HG03039 (cell line): ENCODE measurements at regions not wholly inside any gene's neighbourhood (a gene's known extent, or its start where the extent isn't known, plus 50 kb on each side); places are given as distances from the start of the nearest gene placed in this dataset.

Experiments
- ATAC-seq: cut with Tn5 transposase; IDR thresholded peaks from one replicate; pipeline ENCODE4 v1.9.1; 2021; ENCODE audit warnings: mild to moderate bottlenecking, moderate library complexity; ENCODE audit not compliant: unreplicated experiment

- no peak for ATAC-seq
Measured at GRCh38 chr9:1261879-1262766, 212.0 kb downstream of the DMRT2 start.

- ATAC-seq: peak; percentile 63
Measured at GRCh38 chr9:1267141-1267570, 217.0 kb downstream of the DMRT2 start.

- no peak for ATAC-seq
Measured at GRCh38 chr9:1267581-1267980, 217.4 kb downstream of the DMRT2 start.

- ATAC-seq: no peak
Measured at GRCh38 chr9:1269533-1270315, 219.6 kb downstream of the DMRT2 start.

GRCh38 chr9:1271367-1271766 is 221.2 kb downstream of the DMRT2 start:
- no peak for ATAC-seq

- no peak for ATAC-seq
Measured at GRCh38 chr9:1271786-1272185, 221.6 kb downstream of the DMRT2 start.

DNA sequence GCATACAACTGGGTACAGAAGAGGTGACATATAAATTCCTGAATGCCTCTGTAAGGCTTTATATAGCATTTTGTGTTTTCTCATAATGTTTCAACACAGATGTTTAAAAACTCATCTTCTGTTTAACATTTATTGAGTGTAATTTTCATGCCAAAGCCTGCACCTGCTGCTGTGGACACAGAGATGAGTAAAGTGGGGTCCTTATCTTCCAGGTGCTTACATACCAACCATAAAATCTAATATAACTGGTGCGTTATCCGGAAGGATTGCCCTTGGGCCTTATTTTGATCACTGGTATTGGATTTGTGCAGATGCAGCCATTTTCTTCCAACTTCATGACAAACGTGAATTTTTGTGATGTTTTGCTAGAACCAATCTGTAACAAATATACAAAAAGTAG is 222.3 kb downstream of the DMRT2 start:
- ATAC-seq: no peak

DNA sequence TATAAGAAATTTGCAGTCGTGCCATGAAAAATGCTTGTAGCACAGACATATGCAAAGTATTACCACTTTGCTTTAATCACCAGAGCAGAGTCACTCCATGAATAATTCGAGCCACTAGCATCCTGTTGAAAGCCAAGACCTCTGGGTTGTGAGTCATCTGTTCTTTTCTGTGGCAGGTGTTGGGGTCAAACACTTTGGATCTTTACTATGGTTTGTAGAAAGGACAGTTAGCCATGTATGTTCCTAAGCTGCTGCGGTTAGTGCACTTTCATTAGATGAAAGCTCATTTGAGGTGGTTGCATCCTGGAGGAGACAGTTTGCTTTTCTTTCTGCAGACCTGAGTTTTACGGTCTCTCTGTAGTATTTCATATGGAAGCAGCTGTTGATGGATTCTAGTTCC is 223.7 kb downstream of the DMRT2 start:
- ATAC-seq: no peak

DNA sequence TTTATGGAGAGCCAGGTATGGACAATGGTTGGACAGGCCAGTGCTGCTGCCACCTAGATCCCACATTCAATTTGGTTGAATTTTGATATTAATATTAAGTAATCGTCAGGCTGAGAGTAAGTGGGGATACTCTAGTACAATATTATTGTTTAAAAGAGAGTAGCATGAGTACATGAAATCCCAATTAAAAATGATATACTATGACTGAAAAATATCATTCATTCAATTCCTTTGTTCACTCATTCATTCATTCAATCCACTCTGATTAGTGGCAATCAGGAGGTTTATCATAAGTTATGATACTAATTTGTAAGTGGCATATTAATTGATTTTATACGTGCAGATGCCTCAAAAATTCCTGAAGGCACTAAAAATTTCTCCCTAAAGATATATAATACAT is 224.2 kb downstream of the DMRT2 start:
- no peak for ATAC-seq

- no peak for ATAC-seq
Measured at GRCh38 chr9:1276474-1276873, 226.3 kb downstream of the DMRT2 start.

GRCh38 chr9:1284727-1285126 is 234.6 kb downstream of the DMRT2 start:
- ATAC-seq: no peak

DNA sequence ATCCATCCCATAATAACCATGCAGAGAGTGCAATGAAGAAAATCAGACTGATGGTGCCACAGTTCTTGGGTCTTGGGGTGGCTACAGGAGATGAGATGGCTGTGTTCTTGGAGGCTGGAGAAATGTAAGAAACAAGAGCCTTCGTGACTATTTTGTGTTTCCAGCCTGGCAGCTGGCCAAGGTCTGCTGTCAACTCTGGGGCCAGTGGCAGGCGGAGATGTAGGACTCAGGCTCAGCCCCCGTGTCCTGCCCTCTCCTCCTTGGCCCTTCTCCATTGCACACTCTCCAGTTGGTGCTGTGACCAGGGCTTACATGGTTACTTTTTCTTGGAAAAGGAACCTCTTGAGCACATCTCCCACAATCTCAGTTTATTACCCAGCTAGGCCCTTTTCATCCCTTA is 235.4 kb downstream of the DMRT2 start:
- no peak for ATAC-seq

- ATAC-seq: no peak
Measured at GRCh38 chr9:1292384-1292783, 242.2 kb downstream of the DMRT2 start.

GRCh38 chr9:1294641-1295258 is 244.6 kb downstream of the DMRT2 start:
- ATAC-seq: no peak

DNA sequence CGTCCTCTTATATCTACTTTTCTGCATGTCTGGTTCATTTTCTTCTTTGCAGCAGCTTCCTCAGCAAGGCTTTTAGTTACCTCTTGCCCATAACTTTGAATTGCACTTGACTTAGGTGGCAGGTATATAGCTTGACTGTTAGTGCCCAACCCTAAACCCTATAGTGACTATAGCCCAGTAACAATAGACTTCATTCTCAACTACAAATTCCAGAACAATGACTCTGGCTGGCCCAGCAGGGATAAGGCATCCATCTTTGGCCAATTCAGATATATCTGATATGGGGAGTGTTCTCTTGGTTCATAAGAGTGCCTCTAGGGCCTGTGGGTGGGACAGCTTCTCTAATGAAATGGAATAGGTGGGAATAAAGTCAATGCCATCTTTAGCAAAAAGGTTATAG is 246.2 kb downstream of the DMRT2 start:
- no peak for ATAC-seq

- ATAC-seq: no peak
Measured at GRCh38 chr9:1298046-1298445, 247.9 kb downstream of the DMRT2 start.

GRCh38 chr9:1300941-1301340 is 250.8 kb downstream of the DMRT2 start:
- no peak for ATAC-seq

- ATAC-seq: no peak
Measured at GRCh38 chr9:1303932-1304331, 253.8 kb downstream of the DMRT2 start.

DNA sequence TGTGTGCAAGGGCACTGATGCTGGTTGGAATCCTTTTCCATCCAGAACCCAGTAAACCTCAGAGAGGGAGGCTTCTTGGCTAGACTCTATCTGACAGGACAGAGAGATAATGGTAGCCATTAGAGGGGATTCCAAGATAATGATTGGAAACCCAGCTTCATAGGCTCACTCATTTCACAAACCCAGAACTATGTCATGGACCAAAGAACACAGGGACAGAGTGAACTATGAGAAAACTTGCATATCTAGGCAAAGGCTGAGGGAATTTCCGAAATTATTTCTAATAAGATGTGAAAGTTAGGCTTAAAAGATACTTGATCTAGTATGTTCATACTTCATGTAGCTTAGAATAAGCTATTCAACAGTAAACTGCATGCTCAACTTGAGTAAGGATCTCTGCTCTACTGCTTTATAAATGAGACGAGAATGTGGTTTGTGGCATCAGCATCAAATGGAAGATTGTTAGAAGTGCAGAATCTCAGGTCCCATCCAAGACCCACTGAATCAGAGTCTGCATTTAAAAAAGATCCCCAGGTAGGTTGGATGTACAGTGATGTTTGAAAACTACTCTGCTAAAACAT is 261.4 kb downstream of the DMRT2 start:
- ATAC-seq: no peak

DNA sequence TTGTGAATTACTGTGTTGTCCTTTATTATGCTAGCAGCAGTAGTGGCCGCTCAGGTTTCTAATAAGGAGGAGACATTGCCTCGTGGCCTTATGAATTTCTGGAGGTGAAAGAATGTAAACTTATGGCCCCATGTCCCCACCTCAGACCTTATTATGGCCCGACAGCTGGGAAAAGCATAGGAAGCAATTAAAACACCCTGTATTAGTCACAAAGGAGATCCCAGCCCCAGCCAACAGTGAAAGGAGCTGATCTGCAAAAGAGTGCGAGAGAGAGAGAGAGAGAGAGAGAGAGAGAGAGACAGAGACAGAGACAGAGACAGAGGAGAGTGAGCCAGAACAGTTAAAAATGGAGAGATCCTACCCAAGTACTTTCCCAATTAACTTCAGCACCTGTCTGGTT is 269.3 kb downstream of the DMRT2 start:
- ATAC-seq: no peak

- ATAC-seq: no peak
Measured at GRCh38 chr9:1320051-1320557, 269.9 kb downstream of the DMRT2 start.
